H1 (cell line): ENCODE measurements at regions not wholly inside any gene's neighbourhood (a gene's known extent, or its start where the extent isn't known, plus 50 kb on each side); places are given as distances from the start of the nearest gene placed in this dataset.

Experiments used
- CTCF ChIA-PET: fragments of 300-600 bp; sonication (Branson Sonifier 250); formaldehyde crosslinking; loops from one replicate; lab custom pipeline; 2021; ENCODE audit not compliant: partially characterized antibody; lab: Charles Lee
- POLR2A ChIA-PET: fragments of 300-600 bp; sonication (Branson Sonifier 250); formaldehyde crosslinking; loops from one replicate; lab custom pipeline; 2021; ENCODE audit warnings: inconsistent platforms; ENCODE audit not compliant: partially characterized antibody; lab: Charles Lee
- DNase-seq, 2 experiments: peaks; one replicate each; pipeline versions ENCODE4 v3.0.0 to v3.0.0-alpha.2; 2010 to 2022; ENCODE audit warnings: low spot score in 2 of 2, low read depth in 1 of 2, mixed read lengths in 1 of 2
- FAIRE-seq: peaks from 2 replicates; lab custom pipeline; 2011; peaks lifted over from hg19 to GRCh38; lab: Jason Lieb, UNC
- H2AFZ ChIP-seq: 2 replicates; pipeline ENCODE4 v1.8.1; 2012; ENCODE audit warnings: low read length, inconsistent platforms
- H2AK5ac ChIP-seq: 2 replicates; pipeline ENCODE4 v1.6.1; 2013; ENCODE audit warnings: low read depth, low read length
- H2BK120ac ChIP-seq: replicated peaks from 2 replicates; pipeline ENCODE3; 2013; ENCODE audit warnings: low read depth, low read length, inconsistent platforms
- H2BK12ac ChIP-seq: 2 replicates; pipeline ENCODE4 v1.6.1; 2013; ENCODE audit warnings: low read depth, low read length
- H2BK15ac ChIP-seq: 2 replicates; pipeline ENCODE4 v1.6.1; 2013; ENCODE audit warnings: low read length
- H2BK20ac ChIP-seq: 2 replicates; pipeline ENCODE4 v1.6.1; 2013; ENCODE audit warnings: low read length
- H2BK5ac ChIP-seq: 2 replicates; pipeline ENCODE4 v1.6.1; 2013; ENCODE audit warnings: low read depth, low read length
- H3K14ac ChIP-seq: 2 replicates; pipeline ENCODE4 v1.6.1; 2013; ENCODE audit warnings: inconsistent platforms; ENCODE audit not compliant: insufficient read length
- H3K18ac ChIP-seq: 2 replicates; pipeline ENCODE4 v1.6.1; 2013; ENCODE audit warnings: low read length; ENCODE audit errors: extremely low read depth
- H3K23ac ChIP-seq: 2 replicates; pipeline ENCODE4 v1.6.1; 2013; ENCODE audit warnings: inconsistent platforms; ENCODE audit not compliant: insufficient read length
- H3K23me2 ChIP-seq: 2 replicates; pipeline ENCODE4 v1.6.1; 2013; ENCODE audit warnings: low read depth, low read length
- H3K27ac ChIP-seq: 2 replicates; pipeline ENCODE4 v1.6.1; 2011; ENCODE audit warnings: low read depth, low read length, inconsistent platforms
- H3K27me3 ChIP-seq, 4 experiments: replicated peaks in 1 of 4; 1 replicate in 1 of 4; 2 replicates in 3 of 4; pipeline versions ENCODE4 v1.6.1 to v1.8.1; 2011 to 2013; ENCODE audit warnings: low read length in 3 of 4, mild to moderate bottlenecking in 3 of 4, inconsistent platforms in 2 of 4, mixed read lengths in 2 of 4, moderate library complexity in 1 of 4; ENCODE audit not compliant: control insufficient read depth in 3 of 4, insufficient read depth in 3 of 4; ENCODE audit errors: extremely low read depth in 1 of 4
- H3K36me3 ChIP-seq, 4 experiments: 2 replicates each; pipeline versions ENCODE4 v1.6.1 to v1.8.1; 2011 to 2013; ENCODE audit warnings: mild to moderate bottlenecking in 4 of 4, low read length in 3 of 4, moderate library complexity in 2 of 4, control low read depth in 1 of 4, inconsistent platforms in 1 of 4; ENCODE audit not compliant: insufficient read depth in 4 of 4, control insufficient read depth in 2 of 4
- H3K4ac ChIP-seq: replicated peaks from 2 replicates; pipeline ENCODE3; 2013; ENCODE audit warnings: low read length, low read depth, mixed read lengths, inconsistent platforms; ENCODE audit not compliant: insufficient read length
- H3K4me1 ChIP-seq, 4 experiments: replicated peaks in 1 of 4; 1 replicate in 1 of 4; 2 replicates in 3 of 4; pipeline versions ENCODE4 v1.6.1 to v1.8.1; 2011 to 2013; ENCODE audit warnings: low read length in 3 of 4, inconsistent platforms in 2 of 4, mixed read lengths in 1 of 4; ENCODE audit not compliant: insufficient read depth in 4 of 4, control insufficient read depth in 3 of 4
- H3K4me2 ChIP-seq, 2 experiments: 2 replicates each; pipeline versions ENCODE4 v1.6.1 to v1.8.1; 2011 to 2013; ENCODE audit warnings: low read depth in 2 of 2, low read length in 2 of 2, control low read depth in 1 of 2, inconsistent platforms in 1 of 2, mild to moderate bottlenecking in 1 of 2; ENCODE audit not compliant: insufficient read depth in 1 of 2
- H3K4me3 ChIP-seq, 4 experiments: fragments of 200-600, 300-600 bp in 1 of 4; sonication (generic), shearing (Covaris generic), sonication (Bioruptor Twin) in 1 of 4; 2 replicates each; pipeline versions ENCODE4 v1.5.1 to v1.8.1; 2011 to 2016; ENCODE audit warnings: low read length in 4 of 4, low read depth in 3 of 4, control low read depth in 2 of 4, inconsistent platforms in 2 of 4, mild to moderate bottlenecking in 2 of 4, mixed read lengths in 1 of 4, moderate library complexity in 1 of 4; ENCODE audit not compliant: insufficient read depth in 2 of 4; ENCODE audit errors: extremely low read depth in 1 of 4
- H3K56ac ChIP-seq: replicated peaks from 2 replicates; pipeline ENCODE3; 2013; ENCODE audit warnings: low read depth, mild to moderate bottlenecking, mixed read lengths, low read length, inconsistent platforms; ENCODE audit not compliant: insufficient read length
- H3K79me1 ChIP-seq: 2 replicates; pipeline ENCODE4 v1.6.1; 2013; ENCODE audit warnings: low read depth, low read length, control low read depth
- H3K79me2 ChIP-seq, 2 experiments: 2 replicates each; pipeline versions ENCODE4 v1.6.1 to v1.8.1; 2012 to 2013; ENCODE audit warnings: low read length in 2 of 2, mild to moderate bottlenecking in 2 of 2, inconsistent platforms in 1 of 2; ENCODE audit not compliant: insufficient read depth in 2 of 2, control insufficient read depth in 1 of 2
- H3K9ac ChIP-seq, 4 experiments: replicated peaks in 1 of 4; 1 replicate in 1 of 4; 2 replicates in 3 of 4; pipeline versions ENCODE4 v1.6.1 to v1.8.1; 2011 to 2013; ENCODE audit warnings: low read depth in 3 of 4, low read length in 3 of 4, control low read depth in 2 of 4, mild to moderate bottlenecking in 2 of 4, moderate library complexity in 2 of 4, inconsistent platforms in 1 of 4; ENCODE audit errors: extremely low read depth in 1 of 4
- H3K9me3 ChIP-seq, 2 experiments: 2 replicates each; pipeline versions ENCODE4 v1.6.1 to v1.8.1; 2012 to 2013; ENCODE audit warnings: mild to moderate bottlenecking in 2 of 2, moderate library complexity in 2 of 2, control low read depth in 1 of 2, inconsistent platforms in 1 of 2, low read depth in 1 of 2, low read length in 1 of 2, mixed read lengths in 1 of 2; ENCODE audit not compliant: insufficient read depth in 2 of 2
- H4K20me1 ChIP-seq, 2 experiments: replicated peaks in 1 of 2; 2 replicates each; pipeline versions ENCODE3 to v1.8.1; 2011 to 2013; ENCODE audit warnings: inconsistent platforms in 2 of 2, low read length in 2 of 2, mild to moderate bottlenecking in 1 of 2; ENCODE audit not compliant: insufficient read depth in 2 of 2, control insufficient read depth in 1 of 2
- H4K5ac ChIP-seq: 2 replicates; pipeline ENCODE4 v1.6.1; 2013; ENCODE audit warnings: low read length, low read depth, mixed read lengths, inconsistent platforms; ENCODE audit not compliant: insufficient read length
- H4K8ac ChIP-seq: 2 replicates; pipeline ENCODE4 v1.8.0; 2013; ENCODE audit warnings: mild to moderate bottlenecking, moderate library complexity, low read length, inconsistent platforms; ENCODE audit not compliant: insufficient read depth; ENCODE audit errors: extremely low read depth
- H4K91ac ChIP-seq: replicated peaks from 2 replicates; pipeline ENCODE3; 2013; ENCODE audit warnings: low read length, mixed read lengths, inconsistent platforms; ENCODE audit not compliant: insufficient read length
- RNF2 ChIP-seq: fragments of 200-900, 300-1000 bp; sonication (generic); IDR thresholded peaks from 2 replicates; pipeline ENCODE4 v1.7.1; 2016; ENCODE audit warnings: borderline replicate concordance, low read depth, mild to moderate bottlenecking, antibody characterized with exemption, low read length; ENCODE audit not compliant: poor library complexity, severe bottlenecking; ENCODE audit errors: missing control alignments
- SAP30 ChIP-seq: fragments of 300-600 bp; sonication (generic); IDR thresholded peaks from 2 replicates; pipeline ENCODE4 v1.7.1; 2012; ENCODE audit warnings: low read length, moderate library complexity, mild to moderate bottlenecking, inconsistent platforms; ENCODE audit not compliant: insufficient read depth, insufficient replicate concordance
- TAF7 ChIP-seq: optimal IDR thresholded peaks from 2 replicates; pipeline ENCODE3; 2011; ENCODE audit warnings: low read depth, mild to moderate bottlenecking, inconsistent platforms, low read length, moderate library complexity, borderline replicate concordance
- whole genome bisulfite sequencing, 2 experiments: shearing (Covaris generic) in 1 of 2; methylation state at CpG; one replicate each; pipeline versions ENCODE4 v1.1.6 to v1.1.7; 2013 to 2015; ENCODE audit warnings: low lambda C conversion rate in 2 of 2, mixed read lengths in 2 of 2, inconsistent platforms in 1 of 2, low coverage in 1 of 2, missing lambda C conversion rate in 1 of 2; ENCODE audit not compliant: insufficient replicate concordance in 2 of 2, insufficient coverage in 1 of 2, insufficient read length in 1 of 2; ENCODE audit errors: extremely low coverage in 1 of 2, missing lambda C conversion rate in 1 of 2; 5-methylcytosine and 5-hydroxymethylcytosine counted together

DNA sequence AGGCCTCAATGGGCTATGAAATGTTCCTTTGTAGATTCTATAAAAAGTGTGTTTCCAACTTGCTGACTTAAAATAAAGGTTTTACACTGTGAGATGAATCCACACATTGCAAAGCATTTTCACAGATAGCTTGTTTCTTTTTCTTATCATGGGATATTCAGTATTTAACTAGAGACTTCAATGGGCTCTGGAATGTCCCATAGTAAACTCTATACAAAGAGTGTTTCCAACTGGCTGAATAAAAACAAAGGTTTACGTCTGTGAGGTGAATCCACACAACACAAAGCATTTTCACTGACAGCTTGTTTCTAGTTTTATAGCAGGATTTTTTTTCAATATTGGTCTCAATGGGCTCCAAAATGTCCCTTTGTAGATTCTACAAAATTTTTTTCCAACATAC lies 550.1 kb downstream of the KCNJ18 start:
- Histone ChIP-seq H2AFZ (no peak overlapping the region), H3K23me2 (no peaks in the 10 kb centered on the region), H3K36me3 (no peaks in the 10 kb centered on the region), H4K91ac (no peak overlapping the region), H4K5ac (no peak overlapping the region), H3K18ac (no peak overlapping the region), H3K9me3 (peaks cover 33 to 42% of the 10 kb centered on the region in 2 experiments), H2BK12ac (no peak overlapping the region), H2BK20ac (no peak overlapping the region), H3K4me2 (no peak overlapping the region), H4K8ac (no peak overlapping the region), H4K20me1 (no peaks in the 10 kb centered on the region), H3K79me2 (no peaks in the 10 kb centered on the region), H2BK120ac (no peak overlapping the region), H2BK5ac (no peak overlapping the region), H3K4ac (no peak overlapping the region), H2AK5ac (no peak overlapping the region), H3K14ac (no peak overlapping the region), H3K4me1 (no peaks in the 10 kb centered on the region), H3K56ac (no peak overlapping the region), H3K23ac (no peak overlapping the region), H3K27me3 (no peaks in the 10 kb centered on the region), H3K9ac (no peak overlapping the region), H2BK15ac (no peak overlapping the region), H3K79me1 (no peaks in the 10 kb centered on the region), H3K4me3 (no peak overlapping the region), H3K27ac (no peak overlapping the region)
- DNase-seq = no peak
- 83% methylated on average over 1 of the region's 1 CpG; no CpG with 5 or more reads in 1 of the 2 experiments for WGBS, 2 experiments
- ChIA-PET CTCF (no interaction called here), POLR2A (no interaction called here)
- TF ChIP-seq RNF2 (no peak), TAF7 (no peak), SAP30 (no peak)
- FAIRE-seq = no peak
